ENCODE measurements at regions not wholly inside any gene's neighbourhood (a gene's known extent, or its start where the extent isn't known, plus 50 kb on each side); places are given as distances from the start of the nearest gene placed in this dataset.

DNA sequence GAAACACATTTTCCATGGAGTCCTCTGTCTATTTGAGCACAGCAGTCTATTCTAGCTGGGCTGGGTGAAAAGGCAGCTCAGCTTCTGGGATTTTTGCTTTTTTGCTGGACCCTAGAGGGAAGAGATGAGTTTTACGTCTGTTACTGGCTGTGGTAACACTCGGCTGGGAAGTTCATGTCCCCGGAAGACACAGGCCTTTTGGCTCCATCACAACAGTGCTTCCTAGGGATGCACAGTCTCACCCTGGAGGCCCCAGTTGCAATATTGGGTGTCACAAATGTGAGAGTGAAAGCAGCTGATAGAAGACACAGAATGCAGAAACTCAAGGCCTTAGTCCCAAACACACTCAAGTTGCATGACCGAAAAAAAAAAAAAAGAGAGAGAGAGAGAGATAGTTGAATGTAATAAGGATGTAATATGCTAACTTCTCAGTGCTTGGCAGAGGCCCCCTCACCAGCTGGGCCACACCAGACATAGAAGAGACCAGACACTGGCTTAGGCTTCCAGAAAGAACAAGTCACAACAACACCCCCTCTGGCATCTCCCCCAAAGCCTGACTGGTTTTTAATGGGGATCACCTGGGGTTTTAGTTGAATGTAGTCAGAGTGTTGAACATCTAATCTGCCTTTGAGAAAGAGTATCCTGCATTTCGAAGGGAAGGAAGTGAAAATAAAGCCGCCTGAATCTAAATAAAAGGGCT lies 545.4 kb upstream of the FZD8 start:
- POLR2A ChIA-PET, result no interaction called here
- intact Hi-C loops (cut with micrococcal nuclease) (no loop called here), dilution Hi-C loops (cut with MboI; ENCODE audit: extremely low pct_ligation_motif_present, low sequenced_read_pairs) (no loop called here)
- no peak overlapping the region for H3K4me2 ChIP-seq (ENCODE audit: insufficient read depth, low read length)
- H2AFZ ChIP-seq (ENCODE audit: low read depth, low read length), result no peak overlapping the region
- H3K9ac ChIP-seq (replicated peaks; ENCODE audit: extremely low read depth, insufficient read depth, low read length), result no peak overlapping the region
- no peaks in the 10 kb centered on the region for H3K27me3 ChIP-seq (ENCODE audit: control insufficient read depth in 2 of 2, insufficient read depth in 2 of 2, low read length in 2 of 2)
- H3K9me3 ChIP-seq (replicated peaks; ENCODE audit: control insufficient read depth, insufficient read depth, low read length), result no peaks in the 10 kb centered on the region
- H3K27ac ChIP-seq (ENCODE audit: insufficient read depth, low read depth, low read length), result no peak overlapping the region
- CTCF ChIA-PET, result interaction anchor here (1.0 kb wide), 1 partner anchor 15 kb away, joined by 3 read pairs; no protein-coding TSS in a partner anchor
- no peaks in the 10 kb centered on the region for H4K20me1 ChIP-seq (replicated peaks; ENCODE audit: control insufficient read depth, extremely low read depth, insufficient read depth, low read length)
- BruUV-seq (replicated peaks), result no TSS peak
- H3K4me3 ChIP-seq (replicated peaks in 1 of 3; ENCODE audit: insufficient read depth in 1 of 3, low read depth in 1 of 3, low read length in 3 of 3), result no peak overlapping the region
- H3K79me2 ChIP-seq (ENCODE audit: control insufficient read depth, insufficient read depth, low read length), result no peaks in the 10 kb centered on the region
- DNase-seq (ENCODE audit: low read depth, low spot score) (no peak), FAIRE-seq (no peak)
- H3K9me1 ChIP-seq (replicated peaks; ENCODE audit: control insufficient read depth, extremely low read depth, insufficient read depth, low read length), result no peaks in the 10 kb centered on the region
- no peaks in the 10 kb centered on the region for H3K36me3 ChIP-seq (ENCODE audit: control insufficient read depth in 2 of 2, extremely low read depth in 1 of 2, insufficient read depth in 2 of 2, low read length in 2 of 2)
- TF ChIP-seq POLR2A (IDR thresholded peaks at IDR 0.05; ENCODE audit: low read depth, low read length) (no peak), JUN (IDR thresholded peaks at IDR 0.05; ENCODE audit: borderline replicate concordance, insufficient read depth, insufficient read length, low read depth) (no peak), MYC (IDR thresholded peaks at IDR 0.05; ENCODE audit: low read depth, low read length) (no peak), CTCF (IDR thresholded peaks at IDR 0.05; ENCODE audit: extremely low read depth in 1 of 2, insufficient read depth in 1 of 2, low read depth in 1 of 2, low read length in 2 of 2) (no peak), EZH2 (IDR thresholded peaks at IDR 0.05; ENCODE audit: borderline replicate concordance, low read depth, low read length, severe bottlenecking) (no peak), POLR2AphosphoS5 (IDR thresholded peaks at IDR 0.05; ENCODE audit: insufficient read depth, low read depth, low read length) (no peak), FOS (IDR thresholded peaks at IDR 0.05; ENCODE audit: borderline replicate concordance, insufficient read depth, low read length) (no peak), MAX (IDR thresholded peaks at IDR 0.05; ENCODE audit: insufficient read depth, insufficient read length) (no peak), GATA2 (IDR thresholded peaks at IDR 0.05; ENCODE audit: insufficient read depth, insufficient read length, low read depth, low read length) (no peak)
- peaks cover 3% of the 10 kb centered on the region for H3K4me1 ChIP-seq (ENCODE audit: control insufficient read depth, extremely low read depth, insufficient read depth, low read length)

Measured in endothelial cell of umbilical vein (primary cell).